GM18907 (cell line): ENCODE measurements at regions not wholly inside any gene's neighbourhood (a gene's known extent, or its start where the extent isn't known, plus 50 kb on each side); places are given as distances from the start of the nearest gene placed in this dataset.

Experiments used
- ATAC-seq: cut with Tn5 transposase; IDR thresholded peaks from one replicate; pipeline ENCODE4 v1.9.1; 2021; ENCODE audit warnings: mild to moderate bottlenecking, moderate library complexity; ENCODE audit not compliant: unreplicated experiment

GRCh38 chr22:48179571-48180546, 1417.4 kb downstream of the TBC1D22A start:
- ATAC-seq: no peak

DNA sequence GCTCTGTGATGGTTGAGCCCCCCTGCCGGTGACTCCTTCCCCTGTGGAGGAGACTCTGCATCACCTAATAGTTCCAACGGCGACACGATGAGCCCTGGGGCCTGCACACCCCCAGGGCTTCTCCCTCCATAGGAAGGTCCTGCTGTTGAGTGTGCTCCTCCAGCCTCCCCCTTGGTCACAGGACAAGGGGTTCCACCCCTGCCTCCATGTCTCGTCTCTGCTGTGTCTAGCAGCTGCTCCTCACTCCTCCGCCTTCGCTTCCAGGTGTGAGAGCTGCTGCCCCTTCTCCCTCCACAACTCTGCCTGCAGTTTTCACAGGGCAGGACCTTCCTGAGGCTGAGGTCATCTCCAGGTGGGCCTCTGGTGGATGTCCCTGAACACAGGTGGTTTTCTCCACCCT, 1416.1 kb downstream of the TBC1D22A start:
- ATAC-seq: no peak

- ATAC-seq: no peak
Observed at GRCh38 chr22:48177631-48178030, 1415.2 kb downstream of the TBC1D22A start.

DNA sequence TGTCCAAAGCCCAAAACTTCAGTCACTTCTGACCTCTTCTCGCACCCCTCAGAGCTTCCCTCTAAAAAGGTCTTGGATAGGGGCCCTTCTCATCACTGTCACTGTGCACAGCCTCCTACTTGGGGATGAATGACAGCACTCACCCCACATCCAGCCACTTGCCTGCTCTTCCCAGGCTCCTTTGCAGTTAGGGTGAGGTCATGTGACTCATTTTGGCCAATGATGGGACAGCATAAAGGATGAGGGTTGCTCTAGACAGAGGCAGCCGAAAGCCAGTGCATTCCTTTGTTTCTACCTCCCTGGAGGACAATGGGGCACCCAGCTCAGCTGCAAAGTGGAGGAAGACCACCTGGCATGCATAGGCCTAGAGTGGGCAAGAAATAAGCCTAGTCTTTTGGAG, 1413.3 kb downstream of the TBC1D22A start:
- ATAC-seq: no peak

GRCh38 chr22:48173773-48174160, 1411.3 kb downstream of the TBC1D22A start:
- no peak for ATAC-seq

DNA sequence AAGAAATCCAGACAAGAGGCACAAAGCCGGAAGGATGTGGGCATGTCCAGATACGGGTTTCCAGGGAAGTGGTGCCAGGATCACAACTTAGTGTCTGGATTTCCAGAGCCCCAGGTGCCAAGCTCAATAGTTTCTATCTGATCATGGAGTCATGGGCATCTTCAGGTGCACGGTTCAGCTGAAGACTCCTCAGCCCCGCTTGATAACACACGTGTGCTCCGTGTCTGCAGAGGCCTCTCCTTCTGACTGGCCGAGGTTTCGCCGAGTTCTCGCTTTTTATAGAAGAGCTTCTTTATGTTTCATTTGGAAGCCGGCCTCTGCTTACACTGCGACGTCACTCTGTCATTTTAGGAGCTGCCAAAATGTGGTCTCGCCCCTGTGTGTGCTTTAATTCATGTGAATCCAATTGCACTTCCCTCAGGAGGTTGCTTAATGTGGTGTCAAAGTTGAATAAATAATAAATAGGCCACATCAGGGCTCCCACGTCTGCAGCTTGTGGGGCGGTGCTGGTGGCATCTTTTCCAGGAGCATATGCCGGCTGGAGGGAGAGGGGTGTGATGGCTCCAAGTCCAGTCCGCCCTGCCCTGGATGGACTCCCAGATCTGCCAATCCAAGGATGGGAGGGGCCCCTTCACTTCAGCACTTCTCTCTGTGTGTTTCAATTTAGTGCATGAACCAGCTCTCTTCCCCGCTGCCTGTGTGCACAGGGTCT, 1410.8 kb downstream of the TBC1D22A start:
- ATAC-seq: no peak

DNA sequence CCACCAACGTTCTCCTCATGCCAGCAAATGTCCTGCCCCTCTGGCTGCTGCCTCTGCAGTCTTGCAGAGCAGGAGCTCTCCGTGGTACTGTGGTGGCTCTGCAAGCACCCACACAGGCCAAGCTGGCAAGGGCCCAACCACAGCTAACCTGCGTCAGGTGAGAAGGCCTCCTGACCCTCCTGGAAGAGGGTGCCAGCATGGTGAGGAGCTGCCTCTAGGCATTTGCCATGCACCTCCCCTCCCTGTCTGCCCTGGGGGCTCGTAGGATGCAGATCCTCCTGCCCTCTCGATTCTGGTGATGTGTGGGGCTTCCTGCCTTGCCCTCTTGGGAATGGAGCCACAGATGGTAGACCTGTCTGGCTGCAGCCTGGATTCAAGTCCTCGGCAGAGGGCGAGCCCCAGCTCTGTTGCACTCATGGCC, 1408.8 kb downstream of the TBC1D22A start:
- ATAC-seq: no peak

DNA sequence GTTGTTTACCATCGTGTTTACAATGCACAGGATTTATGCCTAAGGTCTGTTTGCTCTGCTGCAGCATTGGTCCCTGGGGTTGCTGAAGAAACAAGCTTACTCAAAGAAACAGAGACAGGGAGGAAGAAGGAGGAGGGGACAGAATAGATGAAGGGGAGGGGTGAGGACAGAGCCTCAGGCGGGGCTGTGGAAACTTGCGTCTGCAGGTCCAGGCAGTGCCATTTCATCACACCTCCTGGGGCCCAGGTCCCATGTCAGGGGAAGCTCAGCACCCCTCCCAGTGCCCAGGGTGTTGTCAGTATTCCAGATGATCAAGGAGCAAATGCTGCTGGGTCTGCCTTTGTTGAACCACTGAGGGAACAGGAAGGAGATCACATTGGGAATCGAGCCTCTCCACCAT, 1406.8 kb downstream of the TBC1D22A start:
- ATAC-seq: no peak

GRCh38 chr22:48167238-48167637, 1404.8 kb downstream of the TBC1D22A start:
- ATAC-seq: no peak

- ATAC-seq: no peak
Observed at GRCh38 chr22:48161298-48161697, 1398.8 kb downstream of the TBC1D22A start.

GRCh38 chr22:48157676-48158075, 1395.2 kb downstream of the TBC1D22A start:
- ATAC-seq: no peak

GRCh38 chr22:48156603-48157355, 1394.3 kb downstream of the TBC1D22A start:
- ATAC-seq: no peak

DNA sequence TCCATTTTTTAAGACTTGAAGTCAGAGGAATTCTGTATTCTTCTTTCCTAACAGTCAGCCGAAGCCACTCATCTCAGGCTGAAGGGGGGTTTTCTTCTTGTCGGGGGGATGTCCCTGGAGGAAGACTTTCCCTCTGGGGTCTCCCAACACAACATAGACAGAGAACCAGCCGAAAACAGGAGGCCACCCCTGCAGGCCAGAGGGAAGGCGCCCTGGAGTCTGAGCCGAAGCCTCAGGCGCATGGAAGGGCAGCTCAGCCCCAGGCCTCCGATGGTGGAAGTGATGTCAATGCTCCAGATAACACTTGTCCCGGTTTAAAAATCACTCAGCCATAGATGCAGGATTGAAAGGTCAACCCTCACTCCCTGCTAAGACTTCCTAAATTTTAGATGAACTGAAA, 1393.0 kb downstream of the TBC1D22A start:
- no peak for ATAC-seq

DNA sequence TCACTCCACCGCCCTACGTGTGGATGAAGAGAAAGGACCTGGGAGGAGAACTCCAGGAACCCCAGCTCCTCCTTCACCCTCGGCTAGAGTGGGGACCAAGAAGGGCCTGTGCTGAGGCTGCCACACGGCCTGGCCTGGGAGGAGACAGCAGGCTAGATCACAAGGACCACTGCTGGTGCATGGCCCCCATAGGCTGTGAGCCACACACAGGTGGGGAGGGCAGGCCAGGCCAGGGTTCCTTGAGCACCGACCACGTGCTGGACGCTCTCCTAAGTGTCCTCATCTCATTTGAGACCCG, 1392.4 kb downstream of the TBC1D22A start:
- no peak for ATAC-seq

GRCh38 chr22:48154169-48154942, 1391.9 kb downstream of the TBC1D22A start:
- ATAC-seq: no peak

- no peak for ATAC-seq
Observed at GRCh38 chr22:48153726-48154125, 1391.3 kb downstream of the TBC1D22A start.

GRCh38 chr22:48152916-48153315, 1390.5 kb downstream of the TBC1D22A start:
- ATAC-seq: no peak

- ATAC-seq: no peak
Observed at GRCh38 chr22:48152164-48152775, 1389.8 kb downstream of the TBC1D22A start.

DNA sequence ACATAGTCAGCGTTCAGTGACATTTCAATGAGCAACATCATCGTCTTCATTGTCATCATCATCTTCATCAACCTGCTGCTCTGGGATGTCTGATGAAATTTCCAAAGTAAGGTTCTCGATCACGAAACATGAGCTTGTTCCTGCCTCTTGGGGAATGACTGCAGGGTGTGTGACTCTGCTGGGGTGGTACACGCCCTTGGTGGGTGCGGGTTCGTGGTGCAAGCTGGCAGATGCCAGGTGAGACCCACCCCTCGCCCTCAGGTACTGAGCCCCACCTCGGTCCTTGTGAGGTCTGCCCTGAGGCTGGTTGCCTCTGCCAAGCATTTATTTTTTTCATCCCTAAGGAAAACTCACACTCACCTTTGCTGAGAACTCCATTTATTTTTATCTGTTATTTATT, 1389.2 kb downstream of the TBC1D22A start:
- ATAC-seq: no peak

GRCh38 chr22:48147831-48148230, 1385.4 kb downstream of the TBC1D22A start:
- no peak for ATAC-seq
